HG03280 (cell line): ENCODE measurements at regions not wholly inside any gene's neighbourhood (a gene's known extent, or its start where the extent isn't known, plus 50 kb on each side); places are given as distances from the start of the nearest gene placed in this dataset.

ENCODE experiments used
- ATAC-seq: cut with Tn5 transposase; IDR thresholded peaks from one replicate; pipeline ENCODE4 v1.9.1; 2021; ENCODE audit warnings: mild to moderate bottlenecking, moderate library complexity; ENCODE audit not compliant: unreplicated experiment

- no peak for ATAC-seq
Observed at GRCh38 chr3:159441279-159441678, 547.4 kb upstream of the IL12A start.

- ATAC-seq: no peak
Observed at GRCh38 chr3:159443266-159443665, 545.4 kb upstream of the IL12A start.

GRCh38 chr3:159447841-159448240 lies 540.8 kb upstream of the IL12A start:
- no peak for ATAC-seq

- no peak for ATAC-seq
Observed at GRCh38 chr3:159448902-159449301, 539.7 kb upstream of the IL12A start.

- ATAC-seq: no peak
Observed at GRCh38 chr3:159451067-159451466, 537.6 kb upstream of the IL12A start.

GRCh38 chr3:159451482-159451881 lies 537.2 kb upstream of the IL12A start:
- ATAC-seq: no peak

GRCh38 chr3:159453036-159453435 lies 535.6 kb upstream of the IL12A start:
- no peak for ATAC-seq

GRCh38 chr3:159453945-159454344 lies 534.7 kb upstream of the IL12A start:
- ATAC-seq: no peak

GRCh38 chr3:159455741-159456181 lies 532.9 kb upstream of the IL12A start:
- ATAC-seq: no peak

- no peak for ATAC-seq
Observed at GRCh38 chr3:159458010-159458409, 530.6 kb upstream of the IL12A start.

GRCh38 chr3:159458982-159459381 lies 529.7 kb upstream of the IL12A start:
- no peak for ATAC-seq

GRCh38 chr3:159472611-159473010 lies 516.0 kb upstream of the IL12A start:
- no peak for ATAC-seq

GRCh38 chr3:159473206-159473605 lies 515.4 kb upstream of the IL12A start:
- no peak for ATAC-seq

- ATAC-seq: no peak
Observed at GRCh38 chr3:159480046-159480445, 508.6 kb upstream of the IL12A start.

- ATAC-seq: no peak
Observed at GRCh38 chr3:159482241-159482993, 506.2 kb upstream of the IL12A start.

GRCh38 chr3:159482994-159483367 lies 505.7 kb upstream of the IL12A start:
- no peak for ATAC-seq

GRCh38 chr3:159486580-159486979 lies 502.1 kb upstream of the IL12A start:
- ATAC-seq: no peak

- no peak for ATAC-seq
Observed at GRCh38 chr3:159487304-159487703, 501.3 kb upstream of the IL12A start.

GRCh38 chr3:159488602-159489001 lies 500.0 kb upstream of the IL12A start:
- no peak for ATAC-seq

- no peak for ATAC-seq
Observed at GRCh38 chr3:159497361-159497760, 491.3 kb upstream of the IL12A start.

- ATAC-seq: no peak
Observed at GRCh38 chr3:159499031-159499793, 489.4 kb upstream of the IL12A start.

GRCh38 chr3:159501029-159501428 lies 487.6 kb upstream of the IL12A start:
- ATAC-seq: no peak
